ENCODE measurements at regions not wholly inside any gene's neighbourhood (a gene's known extent, or its start where the extent isn't known, plus 50 kb on each side); places are given as distances from the start of the nearest gene placed in this dataset.
"Not testable (repeated sequence)": the region's sequence is repeated elsewhere in the genome, so short reads cannot be mapped to it uniquely, and the experiment has no call there.

DNA sequence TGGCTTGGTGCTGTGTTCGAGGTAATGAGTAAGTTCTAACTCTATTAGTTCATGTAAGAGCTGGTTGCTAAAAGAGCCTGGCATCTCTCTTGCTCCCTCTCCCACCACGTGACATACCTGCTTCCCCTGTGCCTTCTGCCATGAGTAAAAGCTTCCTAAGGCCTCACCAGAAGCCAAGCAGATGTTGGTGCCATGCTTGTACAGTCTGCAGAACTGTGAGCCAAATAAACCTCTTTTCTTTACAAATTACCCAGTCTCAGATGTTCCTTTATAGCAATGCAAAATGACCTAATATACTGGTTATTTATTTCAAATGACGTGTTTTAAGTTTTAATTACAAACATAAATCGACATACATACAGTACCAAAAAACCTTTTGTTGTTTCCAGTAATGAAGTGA is 101.7 kb upstream of the DNAJC1 start:
- ChIA-PET POLR2A (no interaction called here), CTCF (no interaction called here)
- no TSS peak for BruUV-seq (replicated peaks)
- H3K9me3 Mint-ChIP-seq (ENCODE audit: unreplicated experiment) = no peaks in the 10 kb centered on the region
- Histone ChIP-seq H3K4me1 (no peaks in the 10 kb centered on the region), H3K27me3 (replicated peaks; ENCODE audit: control insufficient read depth, insufficient read depth, low read length) (0 out of 2 replicates have a peak, but pooled peaks cover 1% of the 10 kb centered on the region), H3K36me3 (ENCODE audit: control insufficient read depth, insufficient read depth, low read length) (no peaks in the 10 kb centered on the region), H3K9me3 (no peaks in the 10 kb centered on the region), H3K4me3 (ENCODE audit: low read depth, low read length) (no peak overlapping the region)
- intact Hi-C loops (cut with micrococcal nuclease; ENCODE audit: unreplicated experiment) = loop anchor here (10.0 kb wide), 1 partner anchor 210 kb away; the partner anchor contains the start of gene COMMD3
- DNase-seq = no peak
- no peaks in the 10 kb centered on the region for H3K36me3 Mint-ChIP-seq (ENCODE audit: insufficient read depth, unreplicated experiment)
- TF ChIP-seq, protein P1, sequence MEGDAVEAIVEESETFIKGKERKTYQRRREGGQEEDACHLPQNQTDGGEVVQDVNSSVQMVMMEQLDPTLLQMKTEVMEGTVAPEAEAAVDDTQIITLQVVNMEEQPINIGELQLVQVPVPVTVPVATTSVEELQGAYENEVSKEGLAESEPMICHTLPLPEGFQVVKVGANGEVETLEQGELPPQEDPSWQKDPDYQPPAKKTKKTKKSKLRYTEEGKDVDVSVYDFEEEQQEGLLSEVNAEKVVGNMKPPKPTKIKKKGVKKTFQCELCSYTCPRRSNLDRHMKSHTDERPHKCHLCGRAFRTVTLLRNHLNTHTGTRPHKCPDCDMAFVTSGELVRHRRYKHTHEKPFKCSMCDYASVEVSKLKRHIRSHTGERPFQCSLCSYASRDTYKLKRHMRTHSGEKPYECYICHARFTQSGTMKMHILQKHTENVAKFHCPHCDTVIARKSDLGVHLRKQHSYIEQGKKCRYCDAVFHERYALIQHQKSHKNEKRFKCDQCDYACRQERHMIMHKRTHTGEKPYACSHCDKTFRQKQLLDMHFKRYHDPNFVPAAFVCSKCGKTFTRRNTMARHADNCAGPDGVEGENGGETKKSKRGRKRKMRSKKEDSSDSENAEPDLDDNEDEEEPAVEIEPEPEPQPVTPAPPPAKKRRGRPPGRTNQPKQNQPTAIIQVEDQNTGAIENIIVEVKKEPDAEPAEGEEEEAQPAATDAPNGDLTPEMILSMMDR (IDR thresholded peaks at IDR 0.05; ENCODE audit: insufficient read depth in 1 of 2, low read depth in 1 of 2, low read length in 1 of 2, severe bottlenecking in 1 of 2, unreplicated experiment in 1 of 2) = no peak
- no peaks in the 10 kb centered on the region for H3K4me1 Mint-ChIP-seq (ENCODE audit: low read depth, unreplicated experiment)
- peaks cover 10% of the 10 kb centered on the region for H3K27me3 Mint-ChIP-seq (ENCODE audit: insufficient read depth, unreplicated experiment)
- H3K4me3 Mint-ChIP-seq (ENCODE audit: unreplicated experiment) = no peak overlapping the region
- no peak overlapping the region for H3K27ac Mint-ChIP-seq (ENCODE audit: unreplicated experiment)

DNA sequence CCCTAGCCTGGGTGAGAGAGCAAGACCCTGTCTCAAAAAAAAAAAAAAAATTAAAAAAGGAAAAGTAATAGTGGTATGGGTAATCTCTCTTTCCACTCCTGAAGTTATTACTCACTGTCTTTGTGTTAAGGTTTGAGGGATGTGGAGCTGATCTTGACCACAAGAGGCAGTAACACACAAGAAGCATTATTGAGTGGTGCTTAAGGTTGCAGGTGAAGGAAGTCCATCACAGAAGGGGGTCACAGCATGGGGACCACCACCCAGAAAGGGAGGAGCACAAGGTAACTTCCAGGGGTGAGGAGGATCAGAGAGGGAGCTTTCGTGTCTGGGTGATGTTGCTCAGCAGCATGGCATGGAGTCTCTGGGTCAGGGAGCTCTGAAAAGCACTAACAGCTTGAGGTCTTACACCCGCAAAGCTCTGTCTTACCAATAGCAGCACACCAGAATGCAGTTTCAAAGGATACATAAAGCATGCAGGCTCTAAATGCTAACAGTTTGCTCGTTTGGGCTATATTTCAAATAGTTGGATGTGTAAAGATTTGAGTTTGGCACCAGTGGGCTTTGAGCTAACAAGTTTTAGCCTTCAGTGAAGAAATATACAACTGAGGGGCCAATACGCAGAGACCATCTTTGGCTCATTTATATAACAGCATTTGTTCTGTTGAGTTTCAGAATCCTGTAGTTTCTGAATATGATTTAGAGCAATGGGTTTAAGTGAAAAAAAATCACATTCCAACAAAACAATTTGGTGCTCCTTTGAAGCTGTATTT is 100.4 kb upstream of the DNAJC1 start:
- H3K27me3 ChIP-seq (replicated peaks; ENCODE audit: control insufficient read depth, insufficient read depth, low read length) = 0 out of 2 replicates have a peak, but pooled peaks cover 1% of the 10 kb centered on the region
- CTCF ChIA-PET = interaction anchor here (0.6 to 1.3 kb wide), 6 partner anchors 113 to 213 kb away, joined by 3 to 7 read pairs (median 3); partner anchors contain the start of gene COMMD3
- DNase-seq = peak in 1 of 2 experiments; percentile 16
- no peak overlapping the region for H3K4me3 Mint-ChIP-seq (ENCODE audit: unreplicated experiment)
- no peak overlapping the region for H3K4me3 ChIP-seq (ENCODE audit: low read depth, low read length)
- H3K27me3 Mint-ChIP-seq (ENCODE audit: insufficient read depth, unreplicated experiment) = peaks cover 8% of the 10 kb centered on the region
- no peak overlapping the region for H3K27ac Mint-ChIP-seq (ENCODE audit: unreplicated experiment)
- intact Hi-C loops (cut with micrococcal nuclease; ENCODE audit: unreplicated experiment) = loop anchor here (10.0 kb wide), 1 partner anchor 211 kb away; the partner anchor contains the start of gene COMMD3
- no peaks in the 10 kb centered on the region for H3K36me3 ChIP-seq (ENCODE audit: control insufficient read depth, insufficient read depth, low read length)
- no peaks in the 10 kb centered on the region for H3K36me3 Mint-ChIP-seq (ENCODE audit: insufficient read depth, unreplicated experiment)
- no peaks in the 10 kb centered on the region for H3K9me3 Mint-ChIP-seq (ENCODE audit: unreplicated experiment)
- no TSS peak for BruUV-seq (replicated peaks)
- TF ChIP-seq, protein P1 (IDR thresholded peaks at IDR 0.05; ENCODE audit: insufficient read depth in 1 of 2, low read depth in 1 of 2, low read length in 1 of 2, severe bottlenecking in 1 of 2, unreplicated experiment in 1 of 2) = peak; percentile 48 to 50
- no peaks in the 10 kb centered on the region for H3K9me3 ChIP-seq
- no peaks in the 10 kb centered on the region for H3K4me1 Mint-ChIP-seq (ENCODE audit: low read depth, unreplicated experiment)
- no peaks in the 10 kb centered on the region for H3K4me1 ChIP-seq
- POLR2A ChIA-PET = no interaction called here

DNA sequence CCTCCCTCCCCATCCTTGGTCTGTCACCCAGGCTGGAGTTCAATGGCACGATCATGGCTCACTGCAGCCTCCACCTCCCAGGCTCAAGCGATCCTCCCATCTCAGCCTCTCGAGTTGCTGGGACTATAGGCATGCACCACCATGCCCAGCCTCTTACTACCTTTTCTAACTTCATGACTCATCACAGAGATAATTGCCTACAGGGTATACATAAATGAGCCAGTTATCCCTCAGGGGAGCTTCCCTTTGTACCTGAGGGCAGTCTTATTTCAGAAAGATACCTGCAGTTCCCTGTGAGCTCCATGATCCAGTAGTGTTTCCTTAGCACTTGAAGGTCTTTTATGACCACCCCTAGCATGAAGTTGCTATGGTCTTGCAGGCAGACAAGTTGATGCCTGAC is 94.2 kb upstream of the DNAJC1 start:
- H3K36me3 ChIP-seq (ENCODE audit: control insufficient read depth, insufficient read depth, low read length) = no peaks in the 10 kb centered on the region

DNA sequence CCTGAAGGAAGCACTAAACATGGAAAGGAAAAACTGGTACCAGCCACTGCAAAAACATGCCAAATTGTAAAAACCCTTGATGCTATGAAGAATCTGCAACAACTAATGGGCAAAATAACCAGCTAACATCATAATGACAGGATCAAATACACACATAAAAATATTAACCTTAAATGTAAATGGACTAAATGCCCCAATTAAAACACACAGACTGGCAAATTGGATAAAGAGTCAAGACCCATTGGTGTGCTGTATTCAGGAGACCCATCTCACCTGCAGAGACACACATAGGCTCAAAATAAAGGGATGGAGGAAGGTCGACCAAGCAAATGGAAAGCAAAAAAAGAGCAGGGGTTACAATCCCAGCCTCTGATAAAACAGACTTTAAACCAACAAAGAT is 87.7 kb upstream of the DNAJC1 start:
- H3K4me1 ChIP-seq; H3K4me1 Mint-ChIP-seq (ENCODE audit: low read depth, unreplicated experiment); H3K27me3 ChIP-seq (replicated peaks; ENCODE audit: control insufficient read depth, insufficient read depth, low read length); H3K27ac Mint-ChIP-seq (ENCODE audit: unreplicated experiment); H3K4me3 ChIP-seq (ENCODE audit: low read depth, low read length); POLR2A ChIA-PET; intact Hi-C loops (cut with micrococcal nuclease; ENCODE audit: unreplicated experiment); H3K36me3 Mint-ChIP-seq (ENCODE audit: insufficient read depth, unreplicated experiment); DNase-seq; CTCF ChIA-PET; BruUV-seq (replicated peaks); H3K4me3 Mint-ChIP-seq (ENCODE audit: unreplicated experiment); H3K9me3 ChIP-seq; H3K9me3 Mint-ChIP-seq (ENCODE audit: unreplicated experiment); H3K36me3 ChIP-seq (ENCODE audit: control insufficient read depth, insufficient read depth, low read length): not testable (repeated sequence)
- H3K27me3 Mint-ChIP-seq (ENCODE audit: insufficient read depth, unreplicated experiment) = peaks cover 23% of the 10 kb centered on the region

More for the DNA sequence above, 94.2 kb upstream of the DNAJC1 start:
- no peaks in the 10 kb centered on the region for H3K9me3 ChIP-seq
- peaks cover 15% of the 10 kb centered on the region for H3K27me3 Mint-ChIP-seq (ENCODE audit: insufficient read depth, unreplicated experiment)
- no peaks in the 10 kb centered on the region for H3K27me3 ChIP-seq (replicated peaks; ENCODE audit: control insufficient read depth, insufficient read depth, low read length)
- no peaks in the 10 kb centered on the region for H3K4me1 Mint-ChIP-seq (ENCODE audit: low read depth, unreplicated experiment)
- no peak overlapping the region for H3K4me3 Mint-ChIP-seq (ENCODE audit: unreplicated experiment)
- no TSS peak for BruUV-seq (replicated peaks)
- intact Hi-C loops (cut with micrococcal nuclease; ENCODE audit: unreplicated experiment) = no loop called here
- H3K36me3 Mint-ChIP-seq (ENCODE audit: insufficient read depth, unreplicated experiment) = no peaks in the 10 kb centered on the region
- no peaks in the 10 kb centered on the region for H3K4me1 ChIP-seq
- CTCF ChIA-PET = no interaction called here
- H3K9me3 Mint-ChIP-seq (ENCODE audit: unreplicated experiment) = no peaks in the 10 kb centered on the region
- no peak overlapping the region for H3K27ac Mint-ChIP-seq (ENCODE audit: unreplicated experiment)
- DNase-seq = no peak
- TF ChIP-seq, protein P1 (IDR thresholded peaks at IDR 0.05; ENCODE audit: insufficient read depth in 1 of 2, low read depth in 1 of 2, low read length in 1 of 2, severe bottlenecking in 1 of 2, unreplicated experiment in 1 of 2) = no peak
- POLR2A ChIA-PET = no interaction called here
- H3K4me3 ChIP-seq (ENCODE audit: low read depth, low read length) = no peak overlapping the region
